Neural cell (in vitro differentiated cells): ENCODE measurements at regions not wholly inside any gene's neighbourhood (a gene's known extent, or its start where the extent isn't known, plus 50 kb on each side); places are given as distances from the start of the nearest gene placed in this dataset.
"Not testable (repeated sequence)": the region's sequence is repeated elsewhere in the genome, so short reads cannot be mapped to it uniquely, and the experiment has no call there.

ENCODE experiments used
- H2AFZ ChIP-seq: fragments of 200-600, 300-800 bp; sonication (generic), shearing (Covaris generic); 2 replicates; pipeline ENCODE4 v1.6.0; 2014; ENCODE audit warnings: low read depth, mild to moderate bottlenecking, antibody characterized with exemption, low read length, moderate library complexity
- H3F3A ChIP-seq: fragments of 200-600 bp; shearing (Covaris generic); 2 replicates; pipeline ENCODE4 v1.6.1; 2016; ENCODE audit warnings: mild to moderate bottlenecking, moderate library complexity, mixed read lengths, antibody characterized with exemption, low read length; ENCODE audit not compliant: insufficient read depth, poor library complexity, severe bottlenecking
- H3K27ac ChIP-seq: fragments of 200-600, 300-800 bp; sonication (generic), shearing (Covaris generic); 2 replicates; pipeline ENCODE4 v1.5.1; 2014; ENCODE audit warnings: mild to moderate bottlenecking, low read length, moderate library complexity
- H3K27me3 ChIP-seq: fragments of 300-800, 200-600 bp; sonication (generic), shearing (Covaris generic); 2 replicates; pipeline ENCODE4 v1.6.0; 2014; ENCODE audit warnings: mild to moderate bottlenecking, low read depth, low read length, moderate library complexity; ENCODE audit not compliant: insufficient read depth
- H3K36me3 ChIP-seq: fragments of 300-800, 200-600 bp; sonication (generic), shearing (Covaris generic); 2 replicates; pipeline ENCODE4 v1.5.1; 2014; ENCODE audit warnings: mild to moderate bottlenecking, antibody characterized with exemption, low read length, moderate library complexity; ENCODE audit not compliant: insufficient read depth
- H3K4me2 ChIP-seq: fragments of 300-800, 200-600 bp; sonication (generic), shearing (Covaris generic); 2 replicates; pipeline ENCODE4 v1.6.0; 2014; ENCODE audit warnings: mild to moderate bottlenecking, low read length
- H3K4me3 ChIP-seq: fragments of 300-800, 200-600 bp; sonication (generic), shearing (Covaris generic); 2 replicates; pipeline ENCODE4 v1.5.1; 2014; ENCODE audit warnings: mild to moderate bottlenecking, low read length, moderate library complexity
- H3K79me2 ChIP-seq: fragments of 200-600 bp; shearing (Covaris generic); replicated peaks from 2 replicates; pipeline ENCODE4 v1.6.0; 2014; ENCODE audit warnings: mild to moderate bottlenecking, low read length, moderate library complexity; ENCODE audit not compliant: insufficient read depth
- H3K9ac ChIP-seq: fragments of 300-800, 200-600 bp; sonication (generic), shearing (Covaris generic); 2 replicates; pipeline ENCODE4 v1.6.1; 2016; ENCODE audit warnings: mild to moderate bottlenecking, low read length, mixed read lengths
- H3K9me2 ChIP-seq: fragments of 200-600 bp; shearing (Covaris generic); 2 replicates; pipeline ENCODE4 v1.6.1; 2016; ENCODE audit warnings: mild to moderate bottlenecking, low read length, mixed read lengths; ENCODE audit not compliant: insufficient read depth
- H3K9me3 ChIP-seq: fragments of 200-600, 300-800 bp; sonication (generic), shearing (Covaris generic); 2 replicates; pipeline ENCODE4 v1.6.1; 2016; ENCODE audit warnings: mild to moderate bottlenecking, mixed run types, low read length, moderate library complexity, mixed read lengths
- H4K20me1 ChIP-seq: fragments of 200-600 bp; shearing (Covaris generic); 2 replicates; pipeline ENCODE4 v1.6.1; 2016; ENCODE audit warnings: mild to moderate bottlenecking, mixed run types; ENCODE audit not compliant: insufficient read depth
- EP300 ChIP-seq: fragments of 450-650 bp; conservative IDR thresholded peaks from 2 replicates; pipeline ENCODE4 v1.6.1; 2014; ENCODE audit warnings: antibody characterized with exemption, mild to moderate bottlenecking, moderate library complexity; ENCODE audit not compliant: poor library complexity, severe bottlenecking
- EZH2 ChIP-seq: fragments of 200-600, 300-800 bp; shearing (Covaris generic), sonication (generic); IDR thresholded peaks from 2 replicates; pipeline ENCODE4 v1.6.1; 2014; ENCODE audit warnings: antibody characterized with exemption, low read length, borderline replicate concordance, mild to moderate bottlenecking; ENCODE audit not compliant: insufficient read depth, poor library complexity, severe bottlenecking
- MXI1 ChIP-seq: fragments of 450-650 bp; conservative IDR thresholded peaks from 2 replicates; pipeline ENCODE4 v1.6.1; 2014; ENCODE audit warnings: antibody characterized with exemption, mild to moderate bottlenecking; ENCODE audit not compliant: poor library complexity, severe bottlenecking
- POLR2AphosphoS5 ChIP-seq: IDR thresholded peaks from 2 replicates; pipeline ENCODE4 v1.6.1; 2012
- RAD21 ChIP-seq: fragments of 450-650 bp; conservative IDR thresholded peaks from 2 replicates; pipeline ENCODE4 v1.6.1; 2014; ENCODE audit warnings: antibody characterized with exemption, mild to moderate bottlenecking, moderate library complexity
- SMC3 ChIP-seq: fragments of 450-650 bp; conservative IDR thresholded peaks from 2 replicates; pipeline ENCODE4 v1.6.1; 2014; ENCODE audit warnings: antibody characterized with exemption, mild to moderate bottlenecking, moderate library complexity; ENCODE audit not compliant: poor library complexity
- TAF1 ChIP-seq: IDR thresholded peaks from 2 replicates; pipeline ENCODE4 v1.6.1; 2012; ENCODE audit warnings: low read depth
- TF ChIP-seq, protein P1 (sequence below): fragments of 450-650 bp; IDR thresholded peaks from 2 replicates; pipeline ENCODE4 v1.5.1; 2014; ENCODE audit warnings: antibody characterized with exemption, mild to moderate bottlenecking, moderate library complexity; ENCODE audit not compliant: poor library complexity, severe bottlenecking
- TF ChIP-seq, protein P2 (sequence below): IDR thresholded peaks from 2 replicates; pipeline ENCODE4 v1.6.1; 2012; ENCODE audit warnings: borderline replicate concordance

DNA sequence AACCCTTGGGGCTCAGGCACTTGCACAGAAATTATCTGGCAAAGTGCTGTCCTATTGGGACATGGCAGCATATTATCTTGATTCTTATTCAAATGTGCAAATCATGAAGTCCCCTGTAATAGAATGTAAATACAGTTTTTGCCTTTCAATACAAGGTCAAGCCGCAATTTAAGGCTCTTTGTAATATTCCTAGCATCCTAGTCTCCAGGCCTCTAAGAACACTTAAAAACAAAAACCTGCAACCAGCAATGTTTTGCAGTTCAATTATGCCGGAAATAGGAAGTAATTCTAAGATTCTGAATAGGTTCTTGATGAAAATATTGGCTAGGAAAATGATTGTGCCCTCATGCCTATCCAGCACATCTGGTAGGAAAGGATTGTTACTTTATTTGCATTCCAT is 197.2 kb upstream of the IRAK1BP1 start:
- no peak overlapping the region for H3K27ac ChIP-seq
- no peaks in the 10 kb centered on the region for H3K9me2 ChIP-seq
- no peaks in the 10 kb centered on the region for H3K79me2 ChIP-seq
- no peaks in the 10 kb centered on the region for H3K9me3 ChIP-seq
- no peaks in the 10 kb centered on the region for H4K20me1 ChIP-seq
- no peak overlapping the region for H2AFZ ChIP-seq
- no peak overlapping the region for H3K4me3 ChIP-seq
- no peak overlapping the region for H3K4me2 ChIP-seq
- no peak for TF ChIP-seq TAF1
- TF ChIP-seq EP300 = no peak
- TF ChIP-seq MXI1 = no peak
- TF ChIP-seq EZH2 = no peak
- H3K27me3 ChIP-seq = no peaks in the 10 kb centered on the region
- no peak overlapping the region for H3K9ac ChIP-seq
- no peaks in the 10 kb centered on the region for H3F3A ChIP-seq
- H3K36me3 ChIP-seq = no peaks in the 10 kb centered on the region

DNA sequence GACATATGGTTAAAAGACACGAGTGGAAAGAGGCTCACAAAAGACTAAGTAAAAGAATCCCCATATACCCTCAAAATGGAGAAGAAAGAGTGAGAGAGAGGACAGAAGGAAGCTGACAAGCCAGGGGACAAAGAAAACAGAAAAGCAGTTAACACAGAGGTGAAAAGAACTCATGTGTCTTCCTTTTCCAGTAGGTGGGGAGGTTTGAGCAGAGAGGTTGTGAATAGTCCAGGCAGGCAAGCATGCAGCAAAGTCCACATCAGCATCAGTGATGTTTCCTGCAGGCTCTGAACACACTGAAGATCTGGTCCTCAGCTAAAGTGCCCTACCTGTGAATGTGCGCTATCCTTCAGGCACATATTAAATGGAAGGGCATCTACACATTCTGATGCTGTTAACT is 196.5 kb upstream of the IRAK1BP1 start:
- no peak overlapping the region for H3K4me3 ChIP-seq
- H4K20me1 ChIP-seq = no peaks in the 10 kb centered on the region
- no peak overlapping the region for H2AFZ ChIP-seq
- no peak overlapping the region for H3K27ac ChIP-seq
- no peaks in the 10 kb centered on the region for H3K27me3 ChIP-seq
- H3K9ac ChIP-seq = no peak overlapping the region
- H3K9me3 ChIP-seq = no peaks in the 10 kb centered on the region
- TF ChIP-seq SMC3 (no peak), EZH2 (no peak), TAF1 (no peak), EP300 (no peak)
- H3F3A ChIP-seq = no peaks in the 10 kb centered on the region
- H3K36me3 ChIP-seq = no peaks in the 10 kb centered on the region
- no peak overlapping the region for H3K4me2 ChIP-seq
- H3K9me2 ChIP-seq = no peaks in the 10 kb centered on the region
- H3K79me2 ChIP-seq = no peaks in the 10 kb centered on the region

DNA sequence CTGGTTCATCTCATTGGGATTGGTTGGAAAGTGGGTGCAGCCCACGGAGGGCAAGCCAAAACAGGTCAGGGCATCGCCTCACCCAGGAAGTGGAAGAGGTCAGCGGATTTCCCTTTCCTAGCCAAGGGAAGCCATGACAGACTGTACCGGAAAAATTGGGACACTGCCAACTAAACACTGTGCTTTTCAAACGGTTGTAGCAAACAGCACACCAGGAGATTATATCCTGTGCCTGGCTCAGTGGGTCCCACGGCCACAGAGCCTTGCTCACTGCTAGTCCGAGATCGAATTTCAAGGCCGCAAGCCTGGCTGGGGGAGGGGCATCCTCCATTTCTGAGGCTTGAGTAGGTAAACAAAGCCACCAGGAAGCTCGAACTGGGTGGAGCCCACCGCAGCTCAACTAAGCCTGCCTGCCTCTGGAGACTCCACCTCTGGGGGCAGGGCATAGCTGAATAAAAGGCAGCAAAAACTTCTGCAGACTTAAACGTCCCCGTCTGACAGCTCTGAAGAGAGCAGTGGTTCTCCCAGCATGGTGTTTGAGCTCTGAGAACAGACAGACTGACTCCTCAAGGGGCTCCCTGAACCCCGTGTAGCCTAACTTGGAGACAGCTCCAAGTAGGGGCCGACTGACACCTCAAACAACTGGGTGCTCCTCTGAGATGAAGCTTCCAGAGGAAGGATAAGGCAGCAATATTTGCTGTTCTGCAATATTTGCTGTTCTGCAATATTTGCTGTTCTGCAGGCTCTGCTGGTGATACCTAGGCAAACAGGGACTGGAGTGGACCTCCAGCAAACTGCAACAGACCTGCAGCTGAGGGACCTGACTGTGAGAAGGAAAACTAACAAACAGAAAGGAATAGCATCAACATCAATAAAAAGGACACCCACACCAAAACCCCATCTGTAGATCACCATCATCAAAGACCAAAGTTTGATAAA is 191.0 kb upstream of the IRAK1BP1 start:
- not testable (repeated sequence) for H4K20me1 ChIP-seq, H3K4me2 ChIP-seq, H3K9me3 ChIP-seq, H3K79me2 ChIP-seq, H3K27ac ChIP-seq, H3K36me3 ChIP-seq, H3K27me3 ChIP-seq, H3K9me2 ChIP-seq, H3K9ac ChIP-seq, H2AFZ ChIP-seq, H3K4me3 ChIP-seq, H3F3A ChIP-seq

DNA sequence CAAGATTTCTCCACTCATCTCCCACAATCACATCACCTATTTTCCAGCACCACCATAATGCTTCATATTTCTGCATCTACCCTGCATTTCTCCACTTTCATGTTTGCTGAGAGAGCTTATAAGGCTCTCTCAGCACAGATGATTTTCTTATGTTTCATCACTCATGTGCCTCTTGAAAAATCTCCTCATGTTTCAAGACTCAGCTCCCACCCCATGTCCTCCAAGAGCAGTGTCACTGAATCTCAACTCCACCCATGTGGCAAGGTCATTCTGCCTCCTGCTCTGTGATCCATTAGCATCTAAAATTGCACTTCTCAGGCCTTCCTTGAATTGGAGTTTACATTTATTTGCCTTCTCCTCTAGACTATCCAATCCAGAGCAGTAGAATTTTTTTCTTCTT is 178.7 kb upstream of the IRAK1BP1 start:
- H3K27ac ChIP-seq = no peak overlapping the region
- no peaks in the 10 kb centered on the region for H4K20me1 ChIP-seq
- H3K9me2 ChIP-seq = no peaks in the 10 kb centered on the region
- no peaks in the 10 kb centered on the region for H3F3A ChIP-seq
- TF ChIP-seq RAD21 (no peak), EP300 (no peak), SMC3 (no peak), MXI1 (no peak), POLR2AphosphoS5 (no peak), TAF1 (no peak), EZH2 (no peak)
- TF ChIP-seq, protein P1, sequence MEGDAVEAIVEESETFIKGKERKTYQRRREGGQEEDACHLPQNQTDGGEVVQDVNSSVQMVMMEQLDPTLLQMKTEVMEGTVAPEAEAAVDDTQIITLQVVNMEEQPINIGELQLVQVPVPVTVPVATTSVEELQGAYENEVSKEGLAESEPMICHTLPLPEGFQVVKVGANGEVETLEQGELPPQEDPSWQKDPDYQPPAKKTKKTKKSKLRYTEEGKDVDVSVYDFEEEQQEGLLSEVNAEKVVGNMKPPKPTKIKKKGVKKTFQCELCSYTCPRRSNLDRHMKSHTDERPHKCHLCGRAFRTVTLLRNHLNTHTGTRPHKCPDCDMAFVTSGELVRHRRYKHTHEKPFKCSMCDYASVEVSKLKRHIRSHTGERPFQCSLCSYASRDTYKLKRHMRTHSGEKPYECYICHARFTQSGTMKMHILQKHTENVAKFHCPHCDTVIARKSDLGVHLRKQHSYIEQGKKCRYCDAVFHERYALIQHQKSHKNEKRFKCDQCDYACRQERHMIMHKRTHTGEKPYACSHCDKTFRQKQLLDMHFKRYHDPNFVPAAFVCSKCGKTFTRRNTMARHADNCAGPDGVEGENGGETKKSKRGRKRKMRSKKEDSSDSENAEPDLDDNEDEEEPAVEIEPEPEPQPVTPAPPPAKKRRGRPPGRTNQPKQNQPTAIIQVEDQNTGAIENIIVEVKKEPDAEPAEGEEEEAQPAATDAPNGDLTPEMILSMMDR = no peak
- TF ChIP-seq, protein P2, sequence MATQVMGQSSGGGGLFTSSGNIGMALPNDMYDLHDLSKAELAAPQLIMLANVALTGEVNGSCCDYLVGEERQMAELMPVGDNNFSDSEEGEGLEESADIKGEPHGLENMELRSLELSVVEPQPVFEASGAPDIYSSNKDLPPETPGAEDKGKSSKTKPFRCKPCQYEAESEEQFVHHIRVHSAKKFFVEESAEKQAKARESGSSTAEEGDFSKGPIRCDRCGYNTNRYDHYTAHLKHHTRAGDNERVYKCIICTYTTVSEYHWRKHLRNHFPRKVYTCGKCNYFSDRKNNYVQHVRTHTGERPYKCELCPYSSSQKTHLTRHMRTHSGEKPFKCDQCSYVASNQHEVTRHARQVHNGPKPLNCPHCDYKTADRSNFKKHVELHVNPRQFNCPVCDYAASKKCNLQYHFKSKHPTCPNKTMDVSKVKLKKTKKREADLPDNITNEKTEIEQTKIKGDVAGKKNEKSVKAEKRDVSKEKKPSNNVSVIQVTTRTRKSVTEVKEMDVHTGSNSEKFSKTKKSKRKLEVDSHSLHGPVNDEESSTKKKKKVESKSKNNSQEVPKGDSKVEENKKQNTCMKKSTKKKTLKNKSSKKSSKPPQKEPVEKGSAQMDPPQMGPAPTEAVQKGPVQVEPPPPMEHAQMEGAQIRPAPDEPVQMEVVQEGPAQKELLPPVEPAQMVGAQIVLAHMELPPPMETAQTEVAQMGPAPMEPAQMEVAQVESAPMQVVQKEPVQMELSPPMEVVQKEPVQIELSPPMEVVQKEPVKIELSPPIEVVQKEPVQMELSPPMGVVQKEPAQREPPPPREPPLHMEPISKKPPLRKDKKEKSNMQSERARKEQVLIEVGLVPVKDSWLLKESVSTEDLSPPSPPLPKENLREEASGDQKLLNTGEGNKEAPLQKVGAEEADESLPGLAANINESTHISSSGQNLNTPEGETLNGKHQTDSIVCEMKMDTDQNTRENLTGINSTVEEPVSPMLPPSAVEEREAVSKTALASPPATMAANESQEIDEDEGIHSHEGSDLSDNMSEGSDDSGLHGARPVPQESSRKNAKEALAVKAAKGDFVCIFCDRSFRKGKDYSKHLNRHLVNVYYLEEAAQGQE = no peak
- no peak overlapping the region for H3K4me2 ChIP-seq
- H3K9ac ChIP-seq = no peak overlapping the region
- no peak overlapping the region for H3K4me3 ChIP-seq
- no peaks in the 10 kb centered on the region for H3K27me3 ChIP-seq
- H3K36me3 ChIP-seq = no peaks in the 10 kb centered on the region
- H3K9me3 ChIP-seq = no peaks in the 10 kb centered on the region
- H3K79me2 ChIP-seq = no peaks in the 10 kb centered on the region
- no peak overlapping the region for H2AFZ ChIP-seq
